ENCODE measurements at regions not wholly inside any gene's neighbourhood (a gene's known extent, or its start where the extent isn't known, plus 50 kb on each side); places are given as distances from the start of the nearest gene placed in this dataset.

DNA sequence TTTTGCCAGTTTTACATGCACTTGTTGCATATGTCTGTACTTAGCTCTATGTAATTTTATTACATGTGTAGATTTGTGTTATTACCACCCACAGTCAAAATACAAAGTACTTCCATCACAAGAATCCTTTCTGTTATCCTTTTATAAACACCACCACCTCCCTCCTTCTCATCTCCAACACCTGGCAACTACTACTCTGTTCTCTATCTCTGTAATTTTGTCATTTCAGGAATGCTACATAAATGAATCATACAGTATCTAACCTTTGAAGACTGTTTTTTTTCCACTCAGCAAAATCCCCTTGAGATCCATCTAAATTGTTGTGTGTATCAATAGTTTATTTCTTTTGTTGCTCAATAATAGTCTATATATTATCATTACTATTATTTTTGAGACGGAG, 64.5 kb upstream of the COP1 start:
- TF ChIP-seq HOXC10 (CRISPR knock-in tag; IDR thresholded peaks at IDR 0.05) = no peak
- TF ChIP-seq, protein P1, sequence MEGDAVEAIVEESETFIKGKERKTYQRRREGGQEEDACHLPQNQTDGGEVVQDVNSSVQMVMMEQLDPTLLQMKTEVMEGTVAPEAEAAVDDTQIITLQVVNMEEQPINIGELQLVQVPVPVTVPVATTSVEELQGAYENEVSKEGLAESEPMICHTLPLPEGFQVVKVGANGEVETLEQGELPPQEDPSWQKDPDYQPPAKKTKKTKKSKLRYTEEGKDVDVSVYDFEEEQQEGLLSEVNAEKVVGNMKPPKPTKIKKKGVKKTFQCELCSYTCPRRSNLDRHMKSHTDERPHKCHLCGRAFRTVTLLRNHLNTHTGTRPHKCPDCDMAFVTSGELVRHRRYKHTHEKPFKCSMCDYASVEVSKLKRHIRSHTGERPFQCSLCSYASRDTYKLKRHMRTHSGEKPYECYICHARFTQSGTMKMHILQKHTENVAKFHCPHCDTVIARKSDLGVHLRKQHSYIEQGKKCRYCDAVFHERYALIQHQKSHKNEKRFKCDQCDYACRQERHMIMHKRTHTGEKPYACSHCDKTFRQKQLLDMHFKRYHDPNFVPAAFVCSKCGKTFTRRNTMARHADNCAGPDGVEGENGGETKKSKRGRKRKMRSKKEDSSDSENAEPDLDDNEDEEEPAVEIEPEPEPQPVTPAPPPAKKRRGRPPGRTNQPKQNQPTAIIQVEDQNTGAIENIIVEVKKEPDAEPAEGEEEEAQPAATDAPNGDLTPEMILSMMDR (tag by site-specific recombination; IDR thresholded peaks at IDR 0.05) = no peak
- TF ChIP-seq ZNF530 (tag by site-specific recombination; IDR thresholded peaks at IDR 0.05; ENCODE audit: low read depth) = no peak
- TF ChIP-seq, protein P2, sequence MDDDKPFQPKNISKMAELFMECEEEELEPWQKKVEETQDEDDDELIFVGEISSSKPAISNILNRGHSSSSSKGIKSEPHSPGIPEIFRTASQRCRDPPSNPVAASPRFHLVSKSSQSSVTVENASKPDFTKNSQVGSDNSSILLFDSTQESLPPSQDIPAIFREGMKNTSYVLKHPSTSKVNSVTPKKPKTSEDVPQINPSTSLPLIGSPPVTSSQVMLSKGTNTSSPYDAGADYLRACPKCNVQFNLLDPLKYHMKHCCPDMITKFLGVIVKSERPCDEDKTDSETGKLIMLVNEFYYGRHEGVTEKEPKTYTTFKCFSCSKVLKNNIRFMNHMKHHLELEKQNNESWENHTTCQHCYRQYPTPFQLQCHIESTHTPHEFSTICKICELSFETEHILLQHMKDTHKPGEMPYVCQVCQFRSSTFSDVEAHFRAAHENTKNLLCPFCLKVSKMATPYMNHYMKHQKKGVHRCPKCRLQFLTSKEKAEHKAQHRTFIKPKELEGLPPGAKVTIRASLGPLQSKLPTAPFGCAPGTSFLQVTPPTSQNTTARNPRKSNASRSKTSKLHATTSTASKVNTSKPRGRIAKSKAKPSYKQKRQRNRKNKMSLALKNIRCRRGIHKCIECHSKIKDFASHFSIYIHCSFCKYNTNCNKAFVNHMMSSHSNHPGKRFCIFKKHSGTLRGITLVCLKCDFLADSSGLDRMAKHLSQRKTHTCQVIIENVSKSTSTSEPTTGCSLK (tag by site-specific recombination; IDR thresholded peaks at IDR 0.05) = no peak
- no peak for TF ChIP-seq ZNF174 (tag by site-specific recombination; IDR thresholded peaks at IDR 0.05)

Measured in HEK293 (cell line).